HEK293 (cell line): ENCODE measurements at regions not wholly inside any gene's neighbourhood (a gene's known extent, or its start where the extent isn't known, plus 50 kb on each side); places are given as distances from the start of the nearest gene placed in this dataset.

Experiments used
- CTCF ChIA-PET: fragments of 350-600 bp; formaldehyde crosslinking; extraction: SDS; loops from one replicate; lab custom pipeline; 2021; ENCODE audit warnings: antibody characterized with exemption; lab: Yijun Ruan, JAX
- POLR2A ChIA-PET: fragments of 300-600 bp; formaldehyde crosslinking; extraction: SDS; loops from one replicate; lab custom pipeline; 2020; ENCODE audit warnings: antibody characterized with exemption, inconsistent platforms; lab: Yijun Ruan, JAX
- H3K27ac ChIP-seq: fragments of 200-500 bp; sonication (Bioruptor generic); 2 replicates; pipeline ENCODE4 v1.5.1; 2014; ENCODE audit warnings: low read depth, low read length, control low read depth, inconsistent platforms; ENCODE audit errors: extremely low read depth
- H3K36me3 ChIP-seq, 2 experiments: fragments of 200-500 bp in 1 of 2; sonication (Bioruptor generic) in 1 of 2; 1 replicate in 1 of 2; 2 replicates in 1 of 2; pipeline ENCODE4 v1.5.1; 2014 to 2017; ENCODE audit warnings: inconsistent platforms in 2 of 2, low read length in 2 of 2; ENCODE audit not compliant: control insufficient read depth in 2 of 2, insufficient read depth in 1 of 2
- H3K4me1 ChIP-seq: fragments of 200-500 bp; sonication (Bioruptor generic); 2 replicates; pipeline ENCODE4 v1.5.1; 2014; ENCODE audit warnings: mild to moderate bottlenecking, low read length, inconsistent platforms; ENCODE audit not compliant: control insufficient read depth, insufficient read depth
- H3K4me3 ChIP-seq: 2 replicates; pipeline ENCODE4 v1.5.1; 2011; ENCODE audit warnings: low read depth, mild to moderate bottlenecking, control low read depth, low read length, moderate library complexity
- H3K9me3 ChIP-seq: fragments of 200-500 bp; sonication (Bioruptor generic); 2 replicates; pipeline ENCODE4 v1.5.1; 2014; ENCODE audit warnings: low read depth, low read length, inconsistent platforms; ENCODE audit not compliant: control insufficient read depth, insufficient read depth
- EGR2 ChIP-seq: fragments of 450-650 bp; formaldehyde crosslinking; IDR thresholded peaks from 2 replicates; pipeline ENCODE4 v1.5.1; 2016; ENCODE audit warnings: low read depth, missing biosample characterization, missing genetic modification characterization
- GLI2 ChIP-seq: fragments of 450-650 bp; formaldehyde crosslinking; IDR thresholded peaks from 2 replicates; pipeline ENCODE4; 2017; ENCODE audit warnings: missing biosample characterization, missing genetic modification characterization, low read depth, borderline replicate concordance
- GLI4 ChIP-seq: fragments of 450-650 bp; formaldehyde crosslinking; IDR thresholded peaks from 2 replicates; pipeline ENCODE4 v1.5.1; 2016; ENCODE audit warnings: missing biosample characterization, missing genetic modification characterization
- PATZ1 ChIP-seq: fragments of 450-650 bp; formaldehyde crosslinking; IDR thresholded peaks from 2 replicates; pipeline ENCODE4 v1.5.1; 2016; ENCODE audit warnings: missing biosample characterization, missing genetic modification characterization
- RBAK ChIP-seq: fragments of 450-650 bp; formaldehyde crosslinking; IDR thresholded peaks from 2 replicates; pipeline ENCODE4 v1.5.1; 2016; ENCODE audit warnings: missing biosample characterization, missing genetic modification characterization
- TCF7L2 ChIP-seq: IDR thresholded peaks from 2 replicates; pipeline ENCODE4 v1.6.1; 2011; ENCODE audit warnings: low read depth, mild to moderate bottlenecking, inconsistent platforms, low read length, moderate library complexity, borderline replicate concordance
- ZBTB8A ChIP-seq: fragments of 450-650 bp; formaldehyde crosslinking; IDR thresholded peaks from 2 replicates; pipeline ENCODE4 v1.5.1; 2016; ENCODE audit warnings: missing biosample characterization, missing genetic modification characterization
- ZFP41 ChIP-seq: fragments of 450-650 bp; formaldehyde crosslinking; IDR thresholded peaks from 2 replicates; pipeline ENCODE4 v1.5.1; 2016; ENCODE audit warnings: missing biosample characterization, missing genetic modification characterization, borderline replicate concordance
- ZNF16 ChIP-seq: fragments of 450-650 bp; formaldehyde crosslinking; IDR thresholded peaks from 2 replicates; pipeline ENCODE4 v1.5.1; 2016; ENCODE audit warnings: low read depth, missing biosample characterization, missing genetic modification characterization
- ZNF174 ChIP-seq: fragments of 450-650 bp; formaldehyde crosslinking; IDR thresholded peaks from 2 replicates; pipeline ENCODE4 v1.5.0; 2017; ENCODE audit warnings: missing biosample characterization, mild to moderate bottlenecking, missing genetic modification characterization
- ZNF175 ChIP-seq: fragments of 450-650 bp; formaldehyde crosslinking; IDR thresholded peaks from 2 replicates; pipeline ENCODE4 v1.5.1; 2016; ENCODE audit warnings: missing biosample characterization, missing genetic modification characterization
- ZNF239 ChIP-seq: fragments of 450-650 bp; formaldehyde crosslinking; IDR thresholded peaks from 2 replicates; pipeline ENCODE4 v1.5.1; 2016; ENCODE audit warnings: missing biosample characterization, missing genetic modification characterization
- ZNF266 ChIP-seq: fragments of 450-650 bp; formaldehyde crosslinking; IDR thresholded peaks from 2 replicates; pipeline ENCODE4 v1.5.1; 2016; ENCODE audit warnings: missing biosample characterization, missing genetic modification characterization, low read depth
- ZNF311 ChIP-seq: fragments of 450-650 bp; formaldehyde crosslinking; IDR thresholded peaks from 2 replicates; pipeline ENCODE4 v1.5.1; 2017; ENCODE audit warnings: missing biosample characterization, missing genetic modification characterization, borderline replicate concordance
- ZNF513 ChIP-seq: fragments of 450-650 bp; IDR thresholded peaks from 2 replicates; pipeline ENCODE4 v1.5.1; 2018; ENCODE audit warnings: missing biosample characterization, missing genetic modification characterization
- ZNF544 ChIP-seq: fragments of 450-650 bp; formaldehyde crosslinking; IDR thresholded peaks from 2 replicates; pipeline ENCODE4 v1.5.0; 2017; ENCODE audit warnings: missing biosample characterization, missing genetic modification characterization
- ZNF555 ChIP-seq: fragments of 450-650 bp; formaldehyde crosslinking; conservative IDR thresholded peaks from 2 replicates; pipeline ENCODE4 v1.5.1; 2017; ENCODE audit warnings: missing biosample characterization, mild to moderate bottlenecking, missing genetic modification characterization, inconsistent platforms
- ZNF561 ChIP-seq: fragments of 450-650 bp; IDR thresholded peaks from 2 replicates; pipeline ENCODE4 v1.5.1; 2018; ENCODE audit warnings: missing biosample characterization, missing genetic modification characterization, borderline replicate concordance
- ZNF571 ChIP-seq: fragments of 450-650 bp; formaldehyde crosslinking; IDR thresholded peaks from 2 replicates; pipeline ENCODE4 v1.5.0; 2017; ENCODE audit warnings: missing biosample characterization, missing genetic modification characterization
- ZNF621 ChIP-seq: fragments of 450-650 bp; formaldehyde crosslinking; IDR thresholded peaks from 2 replicates; pipeline ENCODE4 v1.5.1; 2017; ENCODE audit warnings: missing biosample characterization, missing genetic modification characterization
- ZNF792 ChIP-seq: fragments of 450-650 bp; formaldehyde crosslinking; IDR thresholded peaks from 2 replicates; pipeline ENCODE4 v1.5.1; 2016; ENCODE audit warnings: missing biosample characterization, missing genetic modification characterization
- ZSCAN16 ChIP-seq: fragments of 450-650 bp; formaldehyde crosslinking; IDR thresholded peaks from 2 replicates; pipeline ENCODE4 v1.5.1; 2016; ENCODE audit warnings: missing biosample characterization, missing genetic modification characterization

DNA sequence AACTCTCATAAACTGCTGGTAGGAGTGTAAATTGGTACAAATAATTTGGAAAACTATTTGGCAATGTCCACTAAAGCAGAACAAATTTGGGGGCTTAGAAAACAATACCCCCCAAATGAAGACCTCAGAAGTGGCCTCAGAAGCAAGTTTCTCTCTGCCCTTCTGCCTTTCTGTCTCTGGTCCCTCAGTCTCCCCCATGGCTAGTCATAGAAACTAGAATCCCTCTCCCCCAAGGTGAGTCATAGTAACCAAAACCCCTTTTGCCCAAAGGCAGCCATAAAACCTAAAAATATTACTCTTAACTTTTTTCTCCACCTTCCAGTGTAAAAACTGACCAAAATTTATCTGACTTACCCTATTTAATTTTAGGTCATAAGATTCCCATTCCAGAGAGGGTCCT lies 350.7 kb upstream of the LRRC3B start:
- CTCF ChIA-PET = no interaction called here
- POLR2A ChIA-PET = no interaction called here
- no peak for TF ChIP-seq ZNF16
- no peaks in the 10 kb centered on the region for H3K9me3 ChIP-seq
- no peaks in the 10 kb centered on the region for H3K36me3 ChIP-seq
- H3K4me3 ChIP-seq = no peak overlapping the region
- H3K27ac ChIP-seq = no peak overlapping the region
- no peaks in the 10 kb centered on the region for H3K4me1 ChIP-seq

DNA sequence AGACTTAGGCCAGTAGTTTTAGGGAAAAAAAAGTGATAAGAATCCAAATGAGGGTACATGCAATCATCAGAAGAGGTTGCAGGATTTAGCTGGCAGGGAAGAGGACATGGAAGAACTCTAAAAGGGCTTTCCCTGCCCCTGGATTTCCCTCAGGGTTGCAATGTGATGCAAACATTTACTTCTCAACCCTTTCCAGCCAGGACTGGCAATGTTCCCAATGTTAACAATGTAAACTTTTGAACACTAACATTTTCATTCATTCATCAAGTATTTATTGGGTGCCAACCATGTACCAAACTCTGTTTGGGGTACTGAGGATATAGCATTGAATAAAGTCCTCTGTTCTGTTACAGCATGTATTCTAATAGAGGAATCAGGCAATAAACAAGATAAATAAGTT lies 349.4 kb upstream of the LRRC3B start:
- POLR2A ChIA-PET = no interaction called here
- Histone ChIP-seq H3K4me1 (no peaks in the 10 kb centered on the region), H3K9me3 (no peaks in the 10 kb centered on the region), H3K27ac (no peak overlapping the region), H3K36me3 (no peaks in the 10 kb centered on the region), H3K4me3 (no peak overlapping the region)
- CTCF ChIA-PET = no interaction called here
- TF ChIP-seq GLI2 (tag by site-specific recombination) (no peak), ZNF621 (tag by site-specific recombination) (no peak), ZNF555 (tag by site-specific recombination) (no peak), ZBTB8A (tag by site-specific recombination) (no peak), ZNF571 (no peak), RBAK (tag by site-specific recombination) (no peak), ZSCAN16 (tag by site-specific recombination) (no peak), TCF7L2 (no peak), EGR2 (tag by site-specific recombination) (no peak), ZNF513 (tag by site-specific recombination) (no peak), ZNF239 (tag by site-specific recombination) (no peak), ZNF311 (tag by site-specific recombination) (no peak), ZNF792 (tag by site-specific recombination) (no peak), ZNF266 (tag by site-specific recombination) (no peak), ZNF561 (tag by site-specific recombination) (no peak), GLI4 (tag by site-specific recombination) (no peak)

DNA sequence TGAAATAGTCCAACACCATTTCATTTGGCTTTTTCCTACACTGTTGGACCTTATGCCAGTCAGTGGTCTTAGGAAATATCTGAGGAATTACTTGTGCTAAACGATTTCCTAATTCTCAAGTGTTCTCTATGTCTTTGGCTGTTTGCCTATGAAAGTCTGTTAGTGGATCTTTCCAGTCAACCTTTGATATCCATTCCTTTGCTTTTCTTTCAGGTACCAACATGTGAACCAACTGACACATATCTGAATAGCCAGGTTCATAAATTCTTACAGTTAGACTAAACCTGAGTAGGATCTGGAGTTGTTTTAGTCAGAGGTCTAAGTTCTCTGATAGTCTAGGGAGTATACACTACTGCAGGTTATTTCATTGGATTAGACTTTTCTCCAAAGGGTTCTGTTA lies 343.5 kb upstream of the LRRC3B start:
- Histone ChIP-seq H3K4me3 (no peak overlapping the region), H3K27ac (no peak overlapping the region), H3K4me1 (no peaks in the 10 kb centered on the region), H3K36me3 (no peaks in the 10 kb centered on the region), H3K9me3 (no peaks in the 10 kb centered on the region)
- no peak for TF ChIP-seq ZNF175
- TF ChIP-seq ZFP41 = no peak
- TF ChIP-seq PATZ1 (tag by site-specific recombination) = no peak
- TF ChIP-seq ZNF174 = no peak
- TF ChIP-seq ZNF544 (tag by site-specific recombination) = no peak
- POLR2A ChIA-PET = no interaction called here
- CTCF ChIA-PET = no interaction called here
